H1 (cell line): ENCODE measurements at regions not wholly inside any gene's neighbourhood (a gene's known extent, or its start where the extent isn't known, plus 50 kb on each side); places are given as distances from the start of the nearest gene placed in this dataset.
"Not testable (repeated sequence)": the region's sequence is repeated elsewhere in the genome, so short reads cannot be mapped to it uniquely, and the experiment has no call there.

Experiments used
- CTCF ChIA-PET: fragments of 300-600 bp; sonication (Branson Sonifier 250); formaldehyde crosslinking; loops from one replicate; lab custom pipeline; 2021; ENCODE audit not compliant: partially characterized antibody; lab: Charles Lee
- POLR2A ChIA-PET: fragments of 300-600 bp; sonication (Branson Sonifier 250); formaldehyde crosslinking; loops from one replicate; lab custom pipeline; 2021; ENCODE audit warnings: inconsistent platforms; ENCODE audit not compliant: partially characterized antibody; lab: Charles Lee
- DNase-seq, 2 experiments: peaks; one replicate each; pipeline versions ENCODE4 v3.0.0 to v3.0.0-alpha.2; 2010 to 2022; ENCODE audit warnings: low spot score in 2 of 2, low read depth in 1 of 2, mixed read lengths in 1 of 2
- FAIRE-seq: peaks from 2 replicates; lab custom pipeline; 2011; peaks lifted over from hg19 to GRCh38; lab: Jason Lieb, UNC
- H2AFZ ChIP-seq: 2 replicates; pipeline ENCODE4 v1.8.1; 2012; ENCODE audit warnings: low read length, inconsistent platforms
- H2AK5ac ChIP-seq: 2 replicates; pipeline ENCODE4 v1.6.1; 2013; ENCODE audit warnings: low read depth, low read length
- H2BK120ac ChIP-seq: replicated peaks from 2 replicates; pipeline ENCODE3; 2013; ENCODE audit warnings: low read depth, low read length, inconsistent platforms
- H2BK12ac ChIP-seq: 2 replicates; pipeline ENCODE4 v1.6.1; 2013; ENCODE audit warnings: low read depth, low read length
- H2BK15ac ChIP-seq: 2 replicates; pipeline ENCODE4 v1.6.1; 2013; ENCODE audit warnings: low read length
- H2BK20ac ChIP-seq: 2 replicates; pipeline ENCODE4 v1.6.1; 2013; ENCODE audit warnings: low read length
- H2BK5ac ChIP-seq: 2 replicates; pipeline ENCODE4 v1.6.1; 2013; ENCODE audit warnings: low read depth, low read length
- H3K14ac ChIP-seq: 2 replicates; pipeline ENCODE4 v1.6.1; 2013; ENCODE audit warnings: inconsistent platforms; ENCODE audit not compliant: insufficient read length
- H3K18ac ChIP-seq: 2 replicates; pipeline ENCODE4 v1.6.1; 2013; ENCODE audit warnings: low read length; ENCODE audit errors: extremely low read depth
- H3K23ac ChIP-seq: 2 replicates; pipeline ENCODE4 v1.6.1; 2013; ENCODE audit warnings: inconsistent platforms; ENCODE audit not compliant: insufficient read length
- H3K23me2 ChIP-seq: 2 replicates; pipeline ENCODE4 v1.6.1; 2013; ENCODE audit warnings: low read depth, low read length
- H3K27ac ChIP-seq: 2 replicates; pipeline ENCODE4 v1.6.1; 2011; ENCODE audit warnings: low read depth, low read length, inconsistent platforms
- H3K27me3 ChIP-seq, 4 experiments: replicated peaks in 1 of 4; 1 replicate in 1 of 4; 2 replicates in 3 of 4; pipeline versions ENCODE4 v1.6.1 to v1.8.1; 2011 to 2013; ENCODE audit warnings: low read length in 3 of 4, mild to moderate bottlenecking in 3 of 4, inconsistent platforms in 2 of 4, mixed read lengths in 2 of 4, moderate library complexity in 1 of 4; ENCODE audit not compliant: control insufficient read depth in 3 of 4, insufficient read depth in 3 of 4; ENCODE audit errors: extremely low read depth in 1 of 4
- H3K36me3 ChIP-seq, 4 experiments: 2 replicates each; pipeline versions ENCODE4 v1.6.1 to v1.8.1; 2011 to 2013; ENCODE audit warnings: mild to moderate bottlenecking in 4 of 4, low read length in 3 of 4, moderate library complexity in 2 of 4, control low read depth in 1 of 4, inconsistent platforms in 1 of 4; ENCODE audit not compliant: insufficient read depth in 4 of 4, control insufficient read depth in 2 of 4
- H3K4ac ChIP-seq: replicated peaks from 2 replicates; pipeline ENCODE3; 2013; ENCODE audit warnings: low read length, low read depth, mixed read lengths, inconsistent platforms; ENCODE audit not compliant: insufficient read length
- H3K4me1 ChIP-seq, 4 experiments: replicated peaks in 1 of 4; 1 replicate in 1 of 4; 2 replicates in 3 of 4; pipeline versions ENCODE4 v1.6.1 to v1.8.1; 2011 to 2013; ENCODE audit warnings: low read length in 3 of 4, inconsistent platforms in 2 of 4, mixed read lengths in 1 of 4; ENCODE audit not compliant: insufficient read depth in 4 of 4, control insufficient read depth in 3 of 4
- H3K4me2 ChIP-seq, 2 experiments: 2 replicates each; pipeline versions ENCODE4 v1.6.1 to v1.8.1; 2011 to 2013; ENCODE audit warnings: low read depth in 2 of 2, low read length in 2 of 2, control low read depth in 1 of 2, inconsistent platforms in 1 of 2, mild to moderate bottlenecking in 1 of 2; ENCODE audit not compliant: insufficient read depth in 1 of 2
- H3K4me3 ChIP-seq, 4 experiments: fragments of 200-600, 300-600 bp in 1 of 4; sonication (generic), shearing (Covaris generic), sonication (Bioruptor Twin) in 1 of 4; 2 replicates each; pipeline versions ENCODE4 v1.5.1 to v1.8.1; 2011 to 2016; ENCODE audit warnings: low read length in 4 of 4, low read depth in 3 of 4, control low read depth in 2 of 4, inconsistent platforms in 2 of 4, mild to moderate bottlenecking in 2 of 4, mixed read lengths in 1 of 4, moderate library complexity in 1 of 4; ENCODE audit not compliant: insufficient read depth in 2 of 4; ENCODE audit errors: extremely low read depth in 1 of 4
- H3K56ac ChIP-seq: replicated peaks from 2 replicates; pipeline ENCODE3; 2013; ENCODE audit warnings: low read depth, mild to moderate bottlenecking, mixed read lengths, low read length, inconsistent platforms; ENCODE audit not compliant: insufficient read length
- H3K79me1 ChIP-seq: 2 replicates; pipeline ENCODE4 v1.6.1; 2013; ENCODE audit warnings: low read depth, low read length, control low read depth
- H3K79me2 ChIP-seq, 2 experiments: 2 replicates each; pipeline versions ENCODE4 v1.6.1 to v1.8.1; 2012 to 2013; ENCODE audit warnings: low read length in 2 of 2, mild to moderate bottlenecking in 2 of 2, inconsistent platforms in 1 of 2; ENCODE audit not compliant: insufficient read depth in 2 of 2, control insufficient read depth in 1 of 2
- H3K9ac ChIP-seq, 4 experiments: replicated peaks in 1 of 4; 1 replicate in 1 of 4; 2 replicates in 3 of 4; pipeline versions ENCODE4 v1.6.1 to v1.8.1; 2011 to 2013; ENCODE audit warnings: low read depth in 3 of 4, low read length in 3 of 4, control low read depth in 2 of 4, mild to moderate bottlenecking in 2 of 4, moderate library complexity in 2 of 4, inconsistent platforms in 1 of 4; ENCODE audit errors: extremely low read depth in 1 of 4
- H3K9me3 ChIP-seq, 2 experiments: 2 replicates each; pipeline versions ENCODE4 v1.6.1 to v1.8.1; 2012 to 2013; ENCODE audit warnings: mild to moderate bottlenecking in 2 of 2, moderate library complexity in 2 of 2, control low read depth in 1 of 2, inconsistent platforms in 1 of 2, low read depth in 1 of 2, low read length in 1 of 2, mixed read lengths in 1 of 2; ENCODE audit not compliant: insufficient read depth in 2 of 2
- H4K20me1 ChIP-seq, 2 experiments: replicated peaks in 1 of 2; 2 replicates each; pipeline versions ENCODE3 to v1.8.1; 2011 to 2013; ENCODE audit warnings: inconsistent platforms in 2 of 2, low read length in 2 of 2, mild to moderate bottlenecking in 1 of 2; ENCODE audit not compliant: insufficient read depth in 2 of 2, control insufficient read depth in 1 of 2
- H4K5ac ChIP-seq: 2 replicates; pipeline ENCODE4 v1.6.1; 2013; ENCODE audit warnings: low read length, low read depth, mixed read lengths, inconsistent platforms; ENCODE audit not compliant: insufficient read length
- H4K8ac ChIP-seq: 2 replicates; pipeline ENCODE4 v1.8.0; 2013; ENCODE audit warnings: mild to moderate bottlenecking, moderate library complexity, low read length, inconsistent platforms; ENCODE audit not compliant: insufficient read depth; ENCODE audit errors: extremely low read depth
- H4K91ac ChIP-seq: replicated peaks from 2 replicates; pipeline ENCODE3; 2013; ENCODE audit warnings: low read length, mixed read lengths, inconsistent platforms; ENCODE audit not compliant: insufficient read length
- WGBS, 2 experiments: shearing (Covaris generic) in 1 of 2; methylation state at CpG; one replicate each; pipeline versions ENCODE4 v1.1.6 to v1.1.7; 2013 to 2015; ENCODE audit warnings: low lambda C conversion rate in 2 of 2, mixed read lengths in 2 of 2, inconsistent platforms in 1 of 2, low coverage in 1 of 2, missing lambda C conversion rate in 1 of 2; ENCODE audit not compliant: insufficient replicate concordance in 2 of 2, insufficient coverage in 1 of 2, insufficient read length in 1 of 2; ENCODE audit errors: extremely low coverage in 1 of 2, missing lambda C conversion rate in 1 of 2; 5-methylcytosine and 5-hydroxymethylcytosine counted together

DNA sequence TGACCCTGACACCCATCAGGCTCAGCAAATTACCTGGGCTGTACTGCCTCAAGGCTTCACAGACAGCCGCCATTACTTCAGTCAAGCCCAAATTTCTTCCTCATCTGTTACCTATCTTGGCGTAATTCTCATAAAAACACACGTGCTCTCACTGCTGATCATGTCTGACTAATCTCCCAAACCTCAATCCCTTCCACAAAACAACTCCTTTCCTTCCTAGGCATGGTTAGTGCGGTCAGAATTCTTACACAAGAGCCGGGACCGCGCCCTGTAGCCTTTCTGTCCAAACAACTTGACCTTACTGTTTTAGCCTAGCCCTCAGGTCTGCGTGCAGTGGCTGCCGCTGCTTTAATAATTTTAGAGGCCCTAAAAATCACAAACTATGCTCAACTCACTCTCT lies 828.2 kb downstream of the LTN1 start:
- H3K79me1 ChIP-seq, CTCF ChIA-PET, H2BK5ac ChIP-seq, H3K14ac ChIP-seq, H4K20me1 ChIP-seq, H3K56ac ChIP-seq, FAIRE-seq, H3K27ac ChIP-seq, POLR2A ChIA-PET, H3K27me3 ChIP-seq, H3K4ac ChIP-seq, H3K4me2 ChIP-seq, H2BK15ac ChIP-seq, H3K79me2 ChIP-seq, H2BK120ac ChIP-seq, H2BK12ac ChIP-seq, H2AK5ac ChIP-seq, H2BK20ac ChIP-seq, H3K18ac ChIP-seq, H4K91ac ChIP-seq, H3K9ac ChIP-seq, H3K23ac ChIP-seq, H3K23me2 ChIP-seq, H2AFZ ChIP-seq, H4K8ac ChIP-seq, H3K4me3 ChIP-seq, H4K5ac ChIP-seq, H3K4me1 ChIP-seq, H3K9me3 ChIP-seq, DNase-seq, H3K36me3 ChIP-seq: not testable (repeated sequence)
- WGBS, 2 experiments: 83% methylated on average over 9 of the region's 9 CpGs; no CpG with 5 or more reads in 1 of the 2 experiments

DNA sequence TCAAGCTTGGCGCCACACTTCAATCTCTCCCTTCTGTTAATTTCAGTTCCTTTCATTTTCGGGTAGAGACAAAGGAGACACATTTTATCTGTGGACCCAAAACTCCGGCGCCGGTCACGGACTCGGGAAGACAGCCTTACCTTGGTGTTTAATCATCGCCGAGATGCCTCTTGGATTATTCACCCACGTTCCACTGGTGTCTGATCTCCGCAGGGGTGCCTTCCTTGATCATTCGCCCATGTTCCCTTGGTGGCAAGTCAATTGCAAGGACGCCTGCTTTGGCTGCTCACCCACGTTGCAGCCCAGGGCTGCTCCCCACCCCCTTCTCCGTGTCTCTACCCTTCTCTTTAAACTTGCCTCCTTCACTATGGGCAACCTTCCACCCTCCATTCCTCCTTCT lies 830.6 kb downstream of the LTN1 start:
- POLR2A ChIA-PET, CTCF ChIA-PET: not testable (repeated sequence)
- WGBS, 2 experiments: 97% methylated on average over 15 of the region's 15 CpGs; no CpG with 5 or more reads in 1 of the 2 experiments

More for the DNA sequence above, 830.6 kb downstream of the LTN1 start:
- not testable (repeated sequence) for H3K18ac ChIP-seq, H3K4ac ChIP-seq, H4K8ac ChIP-seq, H3K79me2 ChIP-seq, H3K4me2 ChIP-seq, H2BK20ac ChIP-seq, H4K91ac ChIP-seq, H4K5ac ChIP-seq, H3K9ac ChIP-seq, H3K36me3 ChIP-seq, H3K14ac ChIP-seq, H3K9me3 ChIP-seq, H2AFZ ChIP-seq, H2BK12ac ChIP-seq, H3K56ac ChIP-seq, H3K23me2 ChIP-seq, H3K23ac ChIP-seq, H2AK5ac ChIP-seq, FAIRE-seq, DNase-seq, H3K4me1 ChIP-seq, H4K20me1 ChIP-seq, H3K4me3 ChIP-seq, H3K79me1 ChIP-seq, H3K27me3 ChIP-seq, H2BK120ac ChIP-seq, H2BK5ac ChIP-seq, H2BK15ac ChIP-seq, H3K27ac ChIP-seq
